D721Med (cell line): ENCODE measurements at regions not wholly inside any gene's neighbourhood (a gene's known extent, or its start where the extent isn't known, plus 50 kb on each side); places are given as distances from the start of the nearest gene placed in this dataset.

Experiments used
- DNase-seq: peaks from one replicate; pipeline ENCODE4 v3.0.0; 2011; ENCODE audit warnings: low spot score; ENCODE audit not compliant: insufficient read length
- FAIRE-seq: peaks from 2 replicates; lab custom pipeline; 2011; peaks lifted over from hg19 to GRCh38; lab: Jason Lieb, UNC
- CTCF ChIP-seq: IDR thresholded peaks from 2 replicates; pipeline ENCODE4 v1.5.1; 2012; ENCODE audit warnings: mild to moderate bottlenecking, control low read depth; ENCODE audit not compliant: insufficient read depth; ENCODE audit errors: missing control alignments

DNA sequence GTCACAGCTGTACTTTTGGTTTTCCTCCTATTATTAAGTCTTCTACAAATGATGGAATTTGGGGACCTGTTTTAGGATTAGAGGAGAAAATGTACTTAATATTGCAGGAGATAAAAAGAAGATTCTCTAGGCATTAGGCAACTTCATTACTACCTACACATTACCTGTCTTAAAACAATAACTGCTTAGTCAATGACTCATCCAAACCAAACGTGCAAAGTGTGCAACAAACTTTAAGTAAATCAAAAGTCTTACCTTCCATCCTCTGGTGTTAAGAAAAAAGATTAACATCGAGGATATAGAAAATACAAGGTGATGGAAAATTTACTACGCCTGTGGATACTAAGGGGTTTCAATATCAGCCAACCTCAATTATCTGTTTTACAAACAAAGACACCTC, 285.3 kb upstream of the KYNU start:
- no peak for DNase-seq
- FAIRE-seq: no peak
- TF ChIP-seq CTCF: no peak

GRCh38 chr2:142591420-142591819, 286.0 kb upstream of the KYNU start:
- TF ChIP-seq CTCF: no peak
- DNase-seq: no peak
- FAIRE-seq: no peak

DNA sequence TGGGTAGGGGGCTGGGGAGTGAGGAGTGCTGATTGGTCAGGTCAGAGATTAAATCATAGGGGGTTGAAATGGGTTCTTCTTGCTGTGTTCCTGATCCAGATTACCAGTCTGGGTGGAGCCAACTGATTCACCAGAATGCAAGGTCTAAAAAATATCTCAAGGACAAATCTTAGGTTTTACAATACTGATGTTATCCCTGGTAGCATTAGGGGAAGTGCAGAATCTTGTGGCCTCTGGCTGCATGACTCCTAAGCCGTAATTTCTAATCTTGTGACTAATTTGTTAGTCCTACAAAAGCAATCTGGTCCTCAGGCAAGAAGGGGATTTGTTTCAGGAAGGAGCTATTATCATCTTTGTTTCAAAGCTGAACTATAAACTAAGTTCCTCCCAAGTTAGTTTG, 289.2 kb upstream of the KYNU start:
- DNase-seq (no peak), FAIRE-seq (no peak)
- TF ChIP-seq CTCF: no peak

GRCh38 chr2:142586693-142587580, 290.5 kb upstream of the KYNU start:
- no peak for TF ChIP-seq CTCF
- no peak for FAIRE-seq

DNA sequence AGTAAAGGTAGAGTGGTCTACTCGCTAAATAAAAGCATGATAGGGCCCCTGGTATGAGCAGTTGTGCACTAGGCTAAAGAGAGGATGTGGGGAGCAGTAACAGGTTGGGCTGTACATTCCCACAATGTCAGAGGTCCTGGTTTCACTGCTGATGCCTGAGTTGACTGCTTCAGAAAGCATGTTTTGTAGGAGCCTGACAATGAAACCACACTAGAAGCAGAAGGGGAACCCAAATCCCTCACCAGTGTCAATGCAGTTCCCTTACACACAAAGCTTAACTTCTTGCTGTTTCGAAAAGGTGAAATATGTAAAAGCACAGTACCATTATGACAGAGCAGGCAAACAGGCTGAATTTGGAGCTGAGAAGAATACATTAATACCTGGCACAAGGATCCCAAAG, 291.7 kb upstream of the KYNU start:
- DNase-seq (no peak), FAIRE-seq (no peak)
- TF ChIP-seq CTCF: no peak

More at GRCh38 chr2:142586693-142587580, 290.5 kb upstream of the KYNU start:
- DNase-seq: no peak

- FAIRE-seq: peak; percentile 41
Measured at GRCh38 chr2:142582317-142582716, 295.1 kb upstream of the KYNU start.

More at GRCh38 chr2:142582317-142582716, 295.1 kb upstream of the KYNU start:
- no peak for DNase-seq
- peak; percentile 17 for TF ChIP-seq CTCF
